ENCODE measurements at regions not wholly inside any gene's neighbourhood (a gene's known extent, or its start where the extent isn't known, plus 50 kb on each side); places are given as distances from the start of the nearest gene placed in this dataset.

GRCh38 chr3:152019508-152019907, 146.1 kb downstream of the SUCNR1 start:
- DNase-seq, result no peak
- Mint-ChIP-seq H3K4me3 (no peak overlapping the region), H3K4me1 (no peaks in the 10 kb centered on the region), H3K27ac (no peak overlapping the region), H3K27me3 (no peaks in the 10 kb centered on the region), H3K36me3 (no peaks in the 10 kb centered on the region), H3K9me3 (no peaks in the 10 kb centered on the region)
- no peak for ATAC-seq (ENCODE audit: low read depth in 2 of 2)

DNA sequence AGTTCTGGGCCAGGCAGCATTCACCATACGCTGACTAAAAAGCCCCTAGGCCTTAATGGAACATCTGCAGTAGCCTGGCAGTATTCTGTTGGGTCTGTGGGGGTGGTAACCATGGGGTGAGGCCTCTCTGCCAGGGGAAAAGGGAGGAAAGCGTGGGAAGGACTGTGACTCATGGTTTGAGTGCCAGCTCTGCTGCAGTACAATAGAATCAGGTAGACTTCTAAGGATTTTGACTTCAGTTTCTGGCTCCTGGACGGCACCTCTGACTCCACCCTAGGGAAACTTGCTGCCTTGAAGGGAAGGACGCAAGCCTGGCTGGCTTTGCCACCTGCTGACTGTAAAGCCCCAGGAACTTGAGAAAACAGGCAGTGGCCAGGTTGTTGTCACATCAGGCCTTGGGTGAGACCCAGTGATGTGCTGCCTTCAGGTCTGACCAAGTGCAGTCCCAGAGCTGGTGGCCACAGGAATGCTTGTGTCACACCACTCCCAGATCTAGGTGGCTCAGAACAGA, 148.6 kb downstream of the SUCNR1 start:
- H3K4me1 Mint-ChIP-seq, result no peaks in the 10 kb centered on the region
- ATAC-seq (ENCODE audit: low read depth in 2 of 2), result no peak
- H3K36me3 Mint-ChIP-seq, result no peaks in the 10 kb centered on the region

GRCh38 chr3:152026033-152026556, 152.7 kb downstream of the SUCNR1 start:
- Mint-ChIP-seq H3K27me3 (no peaks in the 10 kb centered on the region), H3K27ac (no peak overlapping the region), H3K36me3 (no peaks in the 10 kb centered on the region), H3K4me3 (no peak overlapping the region), H3K9me3 (no peaks in the 10 kb centered on the region), H3K4me1 (no peaks in the 10 kb centered on the region)
- DNase-seq, result no peak
- ATAC-seq (ENCODE audit: low read depth in 2 of 2), result no peak

More for the DNA sequence above, 148.6 kb downstream of the SUCNR1 start:
- no peak for DNase-seq
- Mint-ChIP-seq H3K4me3 (no peak overlapping the region), H3K27ac (no peak overlapping the region), H3K27me3 (no peaks in the 10 kb centered on the region), H3K9me3 (no peaks in the 10 kb centered on the region)

DNA sequence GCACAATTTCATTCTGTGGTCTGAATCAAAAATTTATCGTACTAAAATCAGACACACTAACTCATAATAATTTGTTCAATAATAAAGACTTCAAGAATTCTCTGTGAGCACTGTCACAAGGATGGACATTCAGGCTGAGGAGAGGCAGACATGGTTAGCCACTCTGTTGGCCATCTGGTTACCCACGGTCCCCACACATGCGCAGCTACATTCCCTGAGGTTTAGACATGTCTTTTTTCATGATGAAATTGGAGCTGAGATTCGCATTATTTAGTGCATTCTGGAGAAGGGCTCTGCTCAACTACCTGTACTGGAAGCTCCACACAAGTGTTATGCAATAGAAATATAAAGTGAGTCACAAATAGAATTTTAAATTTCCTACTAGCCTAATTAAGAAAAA, 156.9 kb downstream of the SUCNR1 start:
- peaks cover 0 to 10% of the 10 kb centered on the region in 2 donors for H3K36me3 Mint-ChIP-seq
- DNase-seq (no peak), ATAC-seq (ENCODE audit: low read depth in 2 of 2) (no peak)
- H3K27ac Mint-ChIP-seq, result no peak overlapping the region
- no peaks in the 10 kb centered on the region for H3K27me3 Mint-ChIP-seq
- no peak overlapping the region for H3K4me3 Mint-ChIP-seq
- no peaks in the 10 kb centered on the region for H3K4me1 Mint-ChIP-seq
- H3K9me3 Mint-ChIP-seq, result peaks cover 0 to 22% (median 7%) of the 10 kb centered on the region in 7 donors

DNA sequence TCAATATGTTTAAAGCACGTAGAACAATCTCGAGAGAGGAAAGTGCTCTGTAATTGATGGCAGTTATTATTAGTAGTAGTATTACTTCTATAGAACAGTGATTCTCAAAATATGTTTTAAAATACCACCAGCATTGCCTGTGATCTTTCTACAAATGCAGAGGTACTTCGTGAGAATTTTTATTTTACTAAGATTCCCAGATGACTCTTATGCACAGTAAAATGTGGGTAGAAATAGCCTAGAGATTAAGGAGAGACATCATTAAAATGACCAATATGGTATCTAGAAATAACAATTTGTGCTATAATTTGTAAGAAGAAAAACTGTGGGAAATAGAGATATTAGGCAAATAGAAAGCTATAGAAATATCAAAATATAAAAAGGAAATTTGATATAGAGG, 157.9 kb downstream of the SUCNR1 start:
- H3K9me3 Mint-ChIP-seq, result peaks cover 0 to 32% (median 9%) of the 10 kb centered on the region in 7 donors
- H3K36me3 Mint-ChIP-seq, result peaks cover 0 to 10% of the 10 kb centered on the region in 2 donors
- no peak overlapping the region for H3K27ac Mint-ChIP-seq
- DNase-seq (no peak), ATAC-seq (ENCODE audit: low read depth in 2 of 2) (no peak)
- no peaks in the 10 kb centered on the region for H3K27me3 Mint-ChIP-seq
- no peaks in the 10 kb centered on the region for H3K4me1 Mint-ChIP-seq
- no peak overlapping the region for H3K4me3 Mint-ChIP-seq

DNA sequence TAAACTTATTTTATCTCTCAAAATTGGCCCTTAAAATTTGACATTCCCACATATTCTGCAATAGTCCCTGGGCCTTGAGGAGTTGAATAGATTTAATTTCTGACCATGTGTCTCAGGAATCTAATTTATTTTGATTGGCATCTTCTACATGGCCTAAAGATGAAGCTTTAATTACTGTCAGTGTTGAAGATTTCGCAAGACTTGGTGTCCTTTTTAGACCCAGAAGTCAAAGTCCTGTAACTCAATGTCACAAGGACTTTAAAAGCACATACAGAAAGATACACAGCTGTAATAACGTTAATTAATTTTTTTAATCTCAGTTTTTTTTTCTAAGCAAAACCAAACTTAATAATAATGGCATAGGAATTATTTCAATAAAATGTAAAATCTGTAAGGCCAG, 163.9 kb downstream of the SUCNR1 start:
- H3K27me3 Mint-ChIP-seq, result no peaks in the 10 kb centered on the region
- DNase-seq (no peak), ATAC-seq (ENCODE audit: low read depth in 2 of 2) (no peak)
- H3K27ac Mint-ChIP-seq, result no peak overlapping the region
- H3K4me1 Mint-ChIP-seq, result peaks cover 0 to 8% (median 0%) of the 10 kb centered on the region in 3 donors
- no peak overlapping the region for H3K4me3 Mint-ChIP-seq
- H3K9me3 Mint-ChIP-seq, result peaks cover 0 to 48% (median 11%) of the 10 kb centered on the region in 7 donors
- H3K36me3 Mint-ChIP-seq, result peaks cover 0 to 10% of the 10 kb centered on the region in 2 donors

GRCh38 chr3:152037953-152038352, 164.5 kb downstream of the SUCNR1 start:
- Mint-ChIP-seq H3K4me1 (peaks cover 0 to 8% (median 0%) of the 10 kb centered on the region in 3 donors), H3K27me3 (no peaks in the 10 kb centered on the region), H3K4me3 (no peak overlapping the region), H3K27ac (no peak overlapping the region), H3K36me3 (peaks cover 0 to 9% of the 10 kb centered on the region in 2 donors), H3K9me3 (peaks cover 0 to 47% (median 11%) of the 10 kb centered on the region in 7 donors)
- DNase-seq (no peak), ATAC-seq (ENCODE audit: low read depth in 2 of 2) (no peak)

GRCh38 chr3:152038490-152038889, 165.0 kb downstream of the SUCNR1 start:
- H3K27me3 Mint-ChIP-seq, result no peaks in the 10 kb centered on the region
- no peak for ATAC-seq (ENCODE audit: low read depth in 2 of 2)
- H3K36me3 Mint-ChIP-seq, result peaks cover 0 to 3% of the 10 kb centered on the region in 2 donors
- peaks cover 0 to 8% (median 0%) of the 10 kb centered on the region in 3 donors for H3K4me1 Mint-ChIP-seq
- H3K27ac Mint-ChIP-seq, result no peak overlapping the region
- H3K4me3 Mint-ChIP-seq, result no peak overlapping the region
- peaks cover 0 to 41% (median 6%) of the 10 kb centered on the region in 7 donors for H3K9me3 Mint-ChIP-seq
- no peak for DNase-seq

DNA sequence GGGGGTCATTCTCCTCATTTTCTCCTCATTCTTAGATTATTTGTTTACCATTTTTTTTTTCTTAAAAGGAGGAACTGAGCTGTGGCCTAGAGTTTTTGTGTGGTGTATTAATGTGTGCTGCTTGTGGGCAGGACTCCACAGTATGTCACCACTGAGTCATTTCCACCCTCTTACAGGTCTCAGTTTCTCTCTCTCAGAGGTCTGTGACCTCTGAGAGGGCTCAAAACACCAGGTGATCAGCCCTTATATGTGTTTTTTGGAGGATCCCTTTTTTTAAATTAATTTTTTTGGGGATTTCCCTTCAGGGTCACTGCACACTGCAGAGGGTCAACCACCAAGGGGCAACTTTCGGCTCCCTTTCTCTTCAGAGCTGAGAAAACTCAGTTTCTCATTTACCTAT, 166.4 kb downstream of the SUCNR1 start:
- Mint-ChIP-seq H3K9me3 (peaks cover 0 to 31% (median 6%) of the 10 kb centered on the region in 7 donors), H3K27me3 (no peaks in the 10 kb centered on the region), H3K36me3 (no peaks in the 10 kb centered on the region), H3K27ac (no peak overlapping the region), H3K4me1 (peaks cover 0 to 8% (median 0%) of the 10 kb centered on the region in 3 donors), H3K4me3 (no peak overlapping the region)
- no peak for DNase-seq
- ATAC-seq (ENCODE audit: low read depth in 2 of 2), result no peak

- no peak overlapping the region for H3K27ac Mint-ChIP-seq
- H3K27me3 Mint-ChIP-seq, result no peaks in the 10 kb centered on the region
- H3K9me3 Mint-ChIP-seq, result peaks cover 0 to 26% (median 5%) of the 10 kb centered on the region in 7 donors
- DNase-seq (no peak), ATAC-seq (ENCODE audit: low read depth in 2 of 2) (no peak)
- peaks cover 0 to 8% (median 0%) of the 10 kb centered on the region in 3 donors for H3K4me1 Mint-ChIP-seq
- no peaks in the 10 kb centered on the region for H3K36me3 Mint-ChIP-seq
- no peak overlapping the region for H3K4me3 Mint-ChIP-seq
Observed at GRCh38 chr3:152040319-152040718, 166.9 kb downstream of the SUCNR1 start.

DNA sequence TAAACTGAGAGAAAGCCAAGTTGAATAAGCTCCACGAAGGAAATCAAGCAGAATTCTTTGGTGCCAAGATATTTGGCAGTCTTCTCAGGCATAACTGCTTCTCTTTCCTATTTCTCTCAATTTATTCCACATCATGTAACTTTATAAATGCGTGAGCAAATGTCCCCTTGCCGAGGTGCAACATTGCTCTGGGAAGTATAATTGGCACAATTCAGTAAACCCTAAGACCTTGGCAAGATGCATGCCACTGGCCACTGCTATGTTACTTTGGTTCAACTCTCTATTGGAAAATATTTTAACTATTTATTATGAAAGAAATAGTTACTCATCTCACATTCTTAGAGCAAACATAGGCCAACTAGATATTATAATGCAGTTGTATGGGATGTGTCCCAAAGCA, 170.2 kb downstream of the SUCNR1 start:
- Mint-ChIP-seq H3K27me3 (no peaks in the 10 kb centered on the region), H3K4me3 (no peak overlapping the region), H3K9me3 (peaks cover 0 to 2% (median 0%) of the 10 kb centered on the region in 7 donors), H3K36me3 (no peaks in the 10 kb centered on the region), H3K27ac (no peak overlapping the region), H3K4me1 (peaks cover 0 to 8% (median 0%) of the 10 kb centered on the region in 3 donors)
- no peak for ATAC-seq (ENCODE audit: low read depth in 2 of 2)
- DNase-seq, result no peak

- H3K4me1 Mint-ChIP-seq, result no peaks in the 10 kb centered on the region
- H3K27ac Mint-ChIP-seq, result no peak overlapping the region
- H3K27me3 Mint-ChIP-seq, result no peaks in the 10 kb centered on the region
- no peak for DNase-seq
- no peak overlapping the region for H3K4me3 Mint-ChIP-seq
- H3K36me3 Mint-ChIP-seq, result no peaks in the 10 kb centered on the region
- no peak for ATAC-seq (ENCODE audit: low read depth in 2 of 2)
- no peaks in the 10 kb centered on the region for H3K9me3 Mint-ChIP-seq
Observed at GRCh38 chr3:152046280-152046679, 172.8 kb downstream of the SUCNR1 start.

GRCh38 chr3:152047465-152047864, 174.0 kb downstream of the SUCNR1 start:
- Mint-ChIP-seq H3K27me3 (no peaks in the 10 kb centered on the region), H3K36me3 (no peaks in the 10 kb centered on the region), H3K4me1 (no peaks in the 10 kb centered on the region), H3K27ac (no peak overlapping the region), H3K4me3 (no peak overlapping the region), H3K9me3 (no peaks in the 10 kb centered on the region)
- DNase-seq, result no peak
- no peak for ATAC-seq (ENCODE audit: low read depth in 2 of 2)

GRCh38 chr3:152048831-152049230, 175.4 kb downstream of the SUCNR1 start:
- H3K27ac Mint-ChIP-seq, result no peak overlapping the region
- DNase-seq (no peak), ATAC-seq (ENCODE audit: low read depth in 2 of 2) (no peak)
- no peak overlapping the region for H3K4me3 Mint-ChIP-seq
- H3K9me3 Mint-ChIP-seq, result no peaks in the 10 kb centered on the region
- no peaks in the 10 kb centered on the region for H3K36me3 Mint-ChIP-seq
- H3K27me3 Mint-ChIP-seq, result no peaks in the 10 kb centered on the region
- H3K4me1 Mint-ChIP-seq, result no peaks in the 10 kb centered on the region

DNA sequence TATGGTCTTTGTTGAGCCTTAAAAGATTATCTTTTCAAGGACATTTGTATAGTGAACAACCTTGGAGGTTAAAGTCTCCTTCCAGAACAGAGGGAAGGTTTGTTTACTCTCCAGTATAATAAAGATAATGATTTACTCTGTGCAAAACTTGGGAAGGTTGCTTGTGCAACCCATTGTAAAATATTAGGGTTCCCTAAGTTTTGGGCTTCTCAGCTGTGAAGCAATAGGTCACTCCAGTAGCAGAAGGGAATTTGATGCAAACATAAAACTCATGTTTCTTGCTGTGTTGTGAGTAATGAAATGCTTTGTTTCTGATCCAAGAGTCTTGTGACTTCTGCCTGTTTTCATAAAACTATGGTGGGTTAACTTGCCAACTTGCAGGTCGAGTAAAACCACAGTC, 177.5 kb downstream of the SUCNR1 start:
- no peak overlapping the region for H3K4me3 Mint-ChIP-seq
- no peak for ATAC-seq (ENCODE audit: low read depth in 2 of 2)
- no peaks in the 10 kb centered on the region for H3K4me1 Mint-ChIP-seq

More for the DNA sequence above, 177.5 kb downstream of the SUCNR1 start:
- Mint-ChIP-seq H3K27me3 (no peaks in the 10 kb centered on the region), H3K9me3 (no peaks in the 10 kb centered on the region), H3K36me3 (no peaks in the 10 kb centered on the region), H3K27ac (no peak overlapping the region)
- no peak for DNase-seq

All from naive B cell (primary cell).